Fibroblast of lung (primary cell): ENCODE measurements at regions not wholly inside any gene's neighbourhood (a gene's known extent, or its start where the extent isn't known, plus 50 kb on each side); places are given as distances from the start of the nearest gene placed in this dataset.
"Not testable (repeated sequence)": the region's sequence is repeated elsewhere in the genome, so short reads cannot be mapped to it uniquely, and the experiment has no call there.

Experiments
- EZH2 ChIP-seq: IDR thresholded peaks from 2 replicates; pipeline ENCODE4 v1.5.1; 2012; ENCODE audit warnings: low read length, control low read depth, mild to moderate bottlenecking; ENCODE audit errors: missing control alignments
- TF ChIP-seq, protein P1 (sequence below), 2 donors: IDR thresholded peaks in 1 of 2; conservative IDR thresholded peaks in 1 of 2; 1 replicate in 1 of 2; 2 replicates in 1 of 2; pipeline ENCODE4 v1.5.1; 2011 to 2012; ENCODE audit warnings: low read length in 2 of 2, control low read depth in 1 of 2, inconsistent platforms in 1 of 2, low read depth in 1 of 2, mild to moderate bottlenecking in 1 of 2

DNA sequence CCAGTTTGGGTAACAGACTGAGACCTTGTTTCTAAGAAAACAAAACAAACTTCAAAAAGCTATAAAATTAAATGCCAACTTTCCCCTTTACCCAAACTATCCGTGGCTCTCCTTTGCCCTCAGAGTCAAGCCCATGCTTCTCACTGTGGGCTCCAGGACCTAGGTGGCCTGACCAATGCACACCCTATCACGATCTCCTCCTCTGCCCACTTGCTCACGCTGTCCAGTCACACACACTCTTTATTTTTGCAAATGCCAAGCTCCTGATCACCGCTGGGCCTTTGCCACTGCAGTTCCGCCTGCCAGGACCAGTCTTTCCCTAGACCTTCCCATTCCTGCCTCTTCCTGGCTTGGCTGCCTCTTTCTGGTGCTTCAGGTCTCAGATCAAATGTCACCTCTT is 177.1 kb upstream of the TPTE start:
- TF ChIP-seq, protein P1, sequence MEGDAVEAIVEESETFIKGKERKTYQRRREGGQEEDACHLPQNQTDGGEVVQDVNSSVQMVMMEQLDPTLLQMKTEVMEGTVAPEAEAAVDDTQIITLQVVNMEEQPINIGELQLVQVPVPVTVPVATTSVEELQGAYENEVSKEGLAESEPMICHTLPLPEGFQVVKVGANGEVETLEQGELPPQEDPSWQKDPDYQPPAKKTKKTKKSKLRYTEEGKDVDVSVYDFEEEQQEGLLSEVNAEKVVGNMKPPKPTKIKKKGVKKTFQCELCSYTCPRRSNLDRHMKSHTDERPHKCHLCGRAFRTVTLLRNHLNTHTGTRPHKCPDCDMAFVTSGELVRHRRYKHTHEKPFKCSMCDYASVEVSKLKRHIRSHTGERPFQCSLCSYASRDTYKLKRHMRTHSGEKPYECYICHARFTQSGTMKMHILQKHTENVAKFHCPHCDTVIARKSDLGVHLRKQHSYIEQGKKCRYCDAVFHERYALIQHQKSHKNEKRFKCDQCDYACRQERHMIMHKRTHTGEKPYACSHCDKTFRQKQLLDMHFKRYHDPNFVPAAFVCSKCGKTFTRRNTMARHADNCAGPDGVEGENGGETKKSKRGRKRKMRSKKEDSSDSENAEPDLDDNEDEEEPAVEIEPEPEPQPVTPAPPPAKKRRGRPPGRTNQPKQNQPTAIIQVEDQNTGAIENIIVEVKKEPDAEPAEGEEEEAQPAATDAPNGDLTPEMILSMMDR (conservative IDR thresholded peaks at IDR 0.05 in 1 of 2, IDR thresholded peaks at IDR 0.05 in 1 of 2; ENCODE audit: low read depth in 1 of 2, low read length in 2 of 2) = not testable (repeated sequence)
- not testable (repeated sequence) for TF ChIP-seq EZH2
